Heart right ventricle (tissue), 16 donors: ENCODE measurements at regions not wholly inside any gene's neighbourhood (a gene's known extent, or its start where the extent isn't known, plus 50 kb on each side); places are given as distances from the start of the nearest gene placed in this dataset.

Experiments used
- ATAC-seq, 8 donors: fragments of 200-7000 bp; cut with Tn5 transposase; one replicate each; pipeline ENCODE4 v1.9.1; 2020; ENCODE audit warnings: mild to moderate bottlenecking in 8 of 8, moderate library complexity in 8 of 8, moderate number of reproducible peaks in 1 of 8
- DNase-seq, 2 donors: peaks; one replicate each; pipeline ENCODE4 v3.0.0-alpha.2; 2020
- H3K27ac ChIP-seq, 10 donors: fragments of 200-600 bp; sonication (generic) in 2 of 10; one replicate each; pipeline versions ENCODE4 v1.5.0 to v1.8.0; 2020 to 2022; ENCODE audit warnings: mild to moderate bottlenecking in 3 of 10
- H3K27me3 ChIP-seq, 7 donors: fragments of 200-600 bp; one replicate each; pipeline ENCODE4 v1.8.0; 2021 to 2022; ENCODE audit warnings: mild to moderate bottlenecking in 2 of 7
- H3K36me3 ChIP-seq, 9 donors: fragments of 200-600 bp; sonication (generic) in 1 of 9; one replicate each; pipeline versions ENCODE4 v1.5.0 to v1.8.0; 2020 to 2022; ENCODE audit warnings: mild to moderate bottlenecking in 2 of 9
- H3K4me1 ChIP-seq, 9 donors: fragments of 200-600 bp; sonication (generic) in 1 of 9; one replicate each; pipeline versions ENCODE4 v1.5.0 to v1.8.0; 2020 to 2022; ENCODE audit warnings: mild to moderate bottlenecking in 4 of 9
- H3K4me3 ChIP-seq, 10 donors: fragments of 200-600 bp; sonication (generic) in 2 of 10; one replicate each; pipeline versions ENCODE4 v1.5.0 to v1.8.0; 2020 to 2022; ENCODE audit warnings: mild to moderate bottlenecking in 7 of 10, moderate library complexity in 2 of 10
- H3K9me3 ChIP-seq, 11 donors: fragments of 200-600 bp in 10 of 11; sonication (generic) in 2 of 11; one replicate each; pipeline versions ENCODE4 v1.5.0 to v1.8.0; 2013 to 2022; ENCODE audit warnings: mild to moderate bottlenecking in 2 of 11, control low read depth in 1 of 11, moderate library complexity in 1 of 11
- WGBS, 2 donors: extraction: QIAGEN DNeasy Blood & Tissue Kit; methylation state at CpG; one replicate each; pipeline ENCODE4 v1.1.7; 2013; ENCODE audit warnings: inconsistent platforms in 1 of 2; 5-methylcytosine and 5-hydroxymethylcytosine counted together
- intact Hi-C, 10 donors: fragments of 100-400 bp; cut with DNase I; formaldehyde crosslinking; loops; one replicate each; pipeline versions ENCODE4 v1.11.1 to v1.14.2; 2022
- TF ChIP-seq, protein P1 (sequence below), 9 donors: fragments of 200-600 bp; sonication (generic) in 2 of 9; IDR thresholded peaks; one replicate each; pipeline versions ENCODE4 v1.5.0 to v1.8.0; 2021 to 2022; ENCODE audit warnings: antibody characterized with exemption in 9 of 9, mild to moderate bottlenecking in 5 of 9, moderate library complexity in 1 of 9
- donor health status: Arrhythmogenic right ventricular cardiomyopathy.
- donor health status: ischemic (EF 13 %, LVEDD 7.1; RV severe dilation, severe dysfunction).
- donor health status: healthy with polysubstance abuse.
- donor health status: DM: no; HTN: yes; CAD: no.
- donor health status: DM: no; HTN: no; CAD: no.
- donor health status: ischemic (EF 25% LVEDD 6.9; RV normal size, moderate dysfunction).
- donor health status: ischemic (EF 25% LVEDD 5.7; RV mildly dilated, moderate dysfunction).
- donor health status: healthy.
- donor health status: DM: yes; HTN: yes; CAD: no.
- donor health status: Ischemic cardiomyopathy.
- donor health status: ischemic (EF 35%, LVEDD 5.7; RV mildly dilated, moderate dysfunction).
- donor health status: nonischemic (EF 11% LVEDD 7.7; RV severe dilation, severe dysfunction).
- donor health status: DM: yes; HTN: yes; CAD: no.
- donor health status: PGD.
- donor health status: ischemic (EF 29% LVEDD 5.4; RV normal size, mild dysfunction).
- donor health status: nonischemic (EF 23%, LVEDD 6.1; RV moderate dilation, normal function).

DNA sequence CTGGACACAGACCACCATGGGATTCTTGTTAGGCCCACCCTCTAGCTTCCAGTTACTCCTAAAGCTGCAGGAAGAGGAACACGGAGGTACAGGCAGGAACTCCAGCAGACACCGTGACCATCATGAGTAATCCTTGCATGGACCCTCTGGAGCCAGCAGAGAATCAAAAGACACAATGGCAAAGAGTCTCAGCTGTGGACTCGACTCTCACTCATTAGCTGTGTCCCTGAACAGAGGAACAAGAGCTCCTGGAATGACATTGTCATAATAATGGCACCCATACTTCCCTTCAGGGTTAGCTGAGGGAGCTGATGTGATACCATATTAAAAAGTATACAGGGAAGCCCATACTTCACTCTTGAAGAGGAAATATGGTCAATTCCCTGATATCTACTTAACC, 176.3 kb upstream of the ASIC2 start:
- intact Hi-C loops, result no loop called here
- 70 to 77% methylated on average over 3 of the region's 3 CpGs for WGBS, 2 donors
- Histone ChIP-seq H3K36me3 (no peaks in the 10 kb centered on the region), H3K4me3 (no peak overlapping the region), H3K4me1 (peaks cover 0 to 6% (median 0%) of the 10 kb centered on the region in 9 donors), H3K27ac (no peak overlapping the region), H3K9me3 (peaks cover 0 to 7% (median 0%) of the 10 kb centered on the region in 11 donors), H3K27me3 (peaks cover 0 to 3% (median 0%) of the 10 kb centered on the region in 7 donors)
- no peak for DNase-seq
- ATAC-seq, result no peak
- TF ChIP-seq, protein P1, sequence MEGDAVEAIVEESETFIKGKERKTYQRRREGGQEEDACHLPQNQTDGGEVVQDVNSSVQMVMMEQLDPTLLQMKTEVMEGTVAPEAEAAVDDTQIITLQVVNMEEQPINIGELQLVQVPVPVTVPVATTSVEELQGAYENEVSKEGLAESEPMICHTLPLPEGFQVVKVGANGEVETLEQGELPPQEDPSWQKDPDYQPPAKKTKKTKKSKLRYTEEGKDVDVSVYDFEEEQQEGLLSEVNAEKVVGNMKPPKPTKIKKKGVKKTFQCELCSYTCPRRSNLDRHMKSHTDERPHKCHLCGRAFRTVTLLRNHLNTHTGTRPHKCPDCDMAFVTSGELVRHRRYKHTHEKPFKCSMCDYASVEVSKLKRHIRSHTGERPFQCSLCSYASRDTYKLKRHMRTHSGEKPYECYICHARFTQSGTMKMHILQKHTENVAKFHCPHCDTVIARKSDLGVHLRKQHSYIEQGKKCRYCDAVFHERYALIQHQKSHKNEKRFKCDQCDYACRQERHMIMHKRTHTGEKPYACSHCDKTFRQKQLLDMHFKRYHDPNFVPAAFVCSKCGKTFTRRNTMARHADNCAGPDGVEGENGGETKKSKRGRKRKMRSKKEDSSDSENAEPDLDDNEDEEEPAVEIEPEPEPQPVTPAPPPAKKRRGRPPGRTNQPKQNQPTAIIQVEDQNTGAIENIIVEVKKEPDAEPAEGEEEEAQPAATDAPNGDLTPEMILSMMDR (IDR thresholded peaks at IDR 0.05), result no peak

- TF ChIP-seq, protein P1 (IDR thresholded peaks at IDR 0.05), result no peak
- ATAC-seq, result peak in 6 of 8 donors; percentile 34 to 71 (median 47)
- DNase-seq, result peak in 1 of 2 donors; percentile 8
- H3K27me3 ChIP-seq, result peaks cover 0 to 6% (median 0%) of the 10 kb centered on the region in 7 donors
- peaks cover 0 to 6% (median 0%) of the 10 kb centered on the region in 9 donors for H3K4me1 ChIP-seq
- 66 to 69% methylated on average over 2 of the region's 2 CpGs for WGBS, 2 donors
- H3K36me3 ChIP-seq, result no peaks in the 10 kb centered on the region
- no peak overlapping the region for H3K4me3 ChIP-seq
- peaks cover 0 to 7% (median 0%) of the 10 kb centered on the region in 11 donors for H3K9me3 ChIP-seq
- intact Hi-C loops, result no loop called here
- no peak overlapping the region for H3K27ac ChIP-seq
Observed at GRCh38 chr17:33469911-33470310, 176.8 kb upstream of the ASIC2 start.

GRCh38 chr17:33473061-33473460, 180.0 kb upstream of the ASIC2 start:
- ATAC-seq, result no peak

GRCh38 chr17:33474789-33475188, 181.7 kb upstream of the ASIC2 start:
- 72 to 75% methylated on average over 5 of the region's 5 CpGs for WGBS, 2 donors
- no peak overlapping the region for H3K4me3 ChIP-seq
- ATAC-seq, result no peak

More at GRCh38 chr17:33473061-33473460, 180.0 kb upstream of the ASIC2 start:
- DNase-seq, result no peak
- Histone ChIP-seq H3K36me3 (no peaks in the 10 kb centered on the region), H3K27me3 (peaks cover 0 to 7% (median 4%) of the 10 kb centered on the region in 7 donors), H3K4me1 (peaks cover 0 to 6% (median 0%) of the 10 kb centered on the region in 9 donors), H3K4me3 (no peak overlapping the region), H3K9me3 (peaks cover 0 to under 1% (median 0%) of the 10 kb centered on the region in 11 donors), H3K27ac (no peak overlapping the region)
- WGBS, 2 donors, result 84 to 85% methylated on average over 3 of the region's 3 CpGs
- intact Hi-C loops, result no loop called here
- TF ChIP-seq, protein P1 (IDR thresholded peaks at IDR 0.05), result no peak

More at GRCh38 chr17:33474789-33475188, 181.7 kb upstream of the ASIC2 start:
- Histone ChIP-seq H3K36me3 (no peaks in the 10 kb centered on the region), H3K27ac (no peak overlapping the region), H3K27me3 (peaks cover 0 to 12% (median 4%) of the 10 kb centered on the region in 7 donors), H3K9me3 (no peaks in the 10 kb centered on the region), H3K4me1 (peaks cover 0 to 5% (median 0%) of the 10 kb centered on the region in 9 donors)
- intact Hi-C loops, result no loop called here
- no peak for DNase-seq
- TF ChIP-seq, protein P1 (IDR thresholded peaks at IDR 0.05), result no peak
